GM23248 (cell line): ENCODE measurements at regions not wholly inside any gene's neighbourhood (a gene's known extent, or its start where the extent isn't known, plus 50 kb on each side); places are given as distances from the start of the nearest gene placed in this dataset.

ENCODE experiments used
- EZH2 ChIP-seq: fragments of 200-600 bp; sonication (generic); IDR thresholded peaks from 2 replicates; pipeline ENCODE4 v1.6.1; 2018; ENCODE audit warnings: antibody characterized with exemption, mild to moderate bottlenecking; ENCODE audit not compliant: insufficient read depth, poor library complexity, severe bottlenecking
- EZH2phosphoT487 ChIP-seq: fragments of 200-600 bp; sonication (generic); IDR thresholded peaks from 2 replicates; pipeline ENCODE4 v1.6.1; 2018; ENCODE audit warnings: antibody characterized with exemption, moderate library complexity, mild to moderate bottlenecking, low read depth; ENCODE audit not compliant: insufficient read depth

DNA sequence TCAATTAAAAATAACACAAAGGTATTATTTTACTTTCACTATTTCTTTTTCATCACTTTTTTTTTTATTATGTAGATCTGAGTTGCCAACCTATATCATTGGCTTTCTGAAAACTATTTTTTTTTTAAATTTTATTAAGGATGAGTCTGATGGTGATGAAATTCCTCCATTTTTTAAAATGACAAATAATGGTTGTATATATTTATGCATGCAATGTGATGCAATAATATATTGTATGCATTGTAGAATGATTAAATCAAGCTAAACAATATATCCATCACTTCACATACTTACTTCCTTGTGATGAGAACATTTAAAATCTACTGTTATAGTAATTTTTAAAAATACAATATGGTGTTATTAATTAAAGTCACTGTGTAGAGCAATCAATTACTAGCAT lies 1081.6 kb downstream of the CNTNAP5 start:
- TF ChIP-seq EZH2 = no peak
- TF ChIP-seq EZH2phosphoT487 = no peak
